Liver (tissue), 7 donors: ENCODE measurements at regions not wholly inside any gene's neighbourhood (a gene's known extent, or its start where the extent isn't known, plus 50 kb on each side); places are given as distances from the start of the nearest gene placed in this dataset.

Experiments used
- DNase-seq: peaks from one replicate; pipeline ENCODE4 v3.0.0-alpha.2; 2017; ENCODE audit warnings: low spot score
- H3K27ac ChIP-seq, 2 donors: one replicate each; pipeline ENCODE4 v1.7.0; 2013; ENCODE audit warnings: inconsistent platforms in 2 of 2, low read length in 2 of 2, control low read depth in 1 of 2, low read depth in 1 of 2, mild to moderate bottlenecking in 1 of 2
- H3K27me3 ChIP-seq, 4 donors: one replicate each; pipeline versions ENCODE4 v1.6.1 to v1.7.0; 2013; ENCODE audit warnings: low read length in 3 of 4, inconsistent platforms in 1 of 4, mild to moderate bottlenecking in 1 of 4, moderate library complexity in 1 of 4; ENCODE audit not compliant: control insufficient read depth in 4 of 4, insufficient read depth in 4 of 4
- H3K36me3 ChIP-seq, 4 donors: one replicate each; pipeline versions ENCODE4 v1.6.1 to v1.7.0; 2013; ENCODE audit warnings: low read length in 3 of 4, mild to moderate bottlenecking in 3 of 4, low read depth in 1 of 4, moderate library complexity in 1 of 4; ENCODE audit not compliant: control insufficient read depth in 4 of 4, insufficient read depth in 3 of 4
- H3K4me1 ChIP-seq, 4 donors: one replicate each; pipeline versions ENCODE4 v1.6.1 to v1.7.0; 2013; ENCODE audit warnings: low read length in 3 of 4, mild to moderate bottlenecking in 3 of 4, moderate library complexity in 1 of 4; ENCODE audit not compliant: control insufficient read depth in 4 of 4, insufficient read depth in 4 of 4
- H3K4me3 ChIP-seq, 3 donors: one replicate each; pipeline versions ENCODE4 v1.6.1 to v1.7.0; 2013; ENCODE audit warnings: low read length in 3 of 3, control low read depth in 1 of 3, low read depth in 1 of 3, mild to moderate bottlenecking in 1 of 3
- H3K9ac ChIP-seq, 2 donors: one replicate each; pipeline ENCODE4 v1.7.0; 2013; ENCODE audit warnings: low read length in 2 of 2, mild to moderate bottlenecking in 2 of 2, moderate library complexity in 2 of 2, control low read depth in 1 of 2, low read depth in 1 of 2
- H3K9me3 ChIP-seq, 4 donors: one replicate each; pipeline versions ENCODE4 v1.6.1 to v1.7.0; 2013; ENCODE audit warnings: low read length in 3 of 4; ENCODE audit not compliant: control insufficient read depth in 4 of 4
- ATF3 ChIP-seq: IDR thresholded peaks from 2 replicates; pipeline ENCODE4 v1.6.1; 2016; ENCODE audit warnings: antibody characterized with exemption
- EGR1 ChIP-seq, 2 donors: IDR thresholded peaks; 2 replicates each; pipeline ENCODE4 v1.6.1; 2016 to 2018; ENCODE audit warnings: antibody characterized with exemption in 2 of 2, low read depth in 2 of 2
- FOXA1 ChIP-seq: IDR thresholded peaks from 2 replicates; pipeline ENCODE4 v1.6.1; 2016; ENCODE audit warnings: antibody characterized with exemption
- FOXA2 ChIP-seq: IDR thresholded peaks from 2 replicates; pipeline ENCODE4 v1.6.1; 2016; ENCODE audit warnings: antibody characterized with exemption
- GABPA ChIP-seq, 2 donors: IDR thresholded peaks in 1 of 2; conservative IDR thresholded peaks in 1 of 2; 2 replicates each; pipeline ENCODE4 v1.6.1; 2016; ENCODE audit warnings: antibody characterized with exemption in 2 of 2, mild to moderate bottlenecking in 1 of 2, moderate library complexity in 1 of 2
- HNF4A ChIP-seq, 2 donors: conservative IDR thresholded peaks; 2 replicates each; pipeline ENCODE4 v1.6.1; 2016; ENCODE audit warnings: antibody characterized with exemption in 2 of 2, mild to moderate bottlenecking in 2 of 2
- HNF4G ChIP-seq: IDR thresholded peaks from 2 replicates; pipeline ENCODE4 v1.6.1; 2016; ENCODE audit warnings: antibody characterized with exemption
- RAD21 ChIP-seq, 2 donors: IDR thresholded peaks; 2 replicates each; pipeline ENCODE4 v1.6.1; 2016; ENCODE audit warnings: antibody characterized with exemption in 2 of 2, mild to moderate bottlenecking in 2 of 2
- RXRA ChIP-seq, 2 donors: IDR thresholded peaks; 2 replicates each; pipeline ENCODE4 v1.6.1; 2017 to 2018; ENCODE audit warnings: antibody characterized with exemption in 2 of 2, mild to moderate bottlenecking in 1 of 2
- YY1 ChIP-seq: IDR thresholded peaks from 2 replicates; pipeline ENCODE4 v1.6.1; 2016; ENCODE audit warnings: antibody characterized with exemption, mild to moderate bottlenecking
- WGBS: extraction: QIAGEN DNeasy Blood & Tissue Kit; methylation state at CpG from one replicate; pipeline ENCODE4 v1.1.7; 2013; 5-methylcytosine and 5-hydroxymethylcytosine counted together
- TF ChIP-seq, protein P1 (sequence below): IDR thresholded peaks from 2 replicates; pipeline ENCODE4 v1.6.1; 2016; ENCODE audit warnings: antibody characterized with exemption, mild to moderate bottlenecking
- TF ChIP-seq, protein P2 (sequence below): IDR thresholded peaks from 2 replicates; pipeline ENCODE4 v1.6.1; 2016; ENCODE audit warnings: antibody characterized with exemption
- TF ChIP-seq, protein P3 (sequence below): IDR thresholded peaks from 2 replicates; pipeline ENCODE4 v1.6.1; 2016; ENCODE audit warnings: antibody characterized with exemption
- donor health status: healthy.
- donor health status: healthy.
- donor health status: healthy.
- donor health status: healthy.

DNA sequence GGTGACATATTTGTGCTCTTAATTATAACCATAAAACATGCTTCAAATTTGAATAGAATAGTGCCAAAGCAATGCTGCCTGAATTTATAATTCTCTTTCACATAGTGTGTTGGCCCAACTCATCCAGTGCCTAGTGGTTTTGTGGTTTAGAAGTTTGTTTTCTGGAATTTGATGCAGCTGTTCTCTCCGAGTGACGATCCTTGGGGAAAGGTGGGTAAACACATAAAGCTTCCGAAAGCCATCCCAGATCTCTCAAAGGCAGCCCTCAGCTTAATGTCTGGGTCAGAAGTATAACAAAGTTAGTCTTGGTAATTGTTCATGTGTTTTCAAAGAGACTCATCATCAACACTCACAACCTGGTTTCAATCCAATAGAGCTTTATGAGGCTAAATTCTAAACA is 235.6 kb upstream of the CDH2 start:
- Histone ChIP-seq H3K27ac (no peak overlapping the region), H3K9me3 (no peaks in the 10 kb centered on the region), H3K4me1 (no peaks in the 10 kb centered on the region), H3K36me3 (no peaks in the 10 kb centered on the region), H3K27me3 (no peaks in the 10 kb centered on the region), H3K9ac (no peak overlapping the region), H3K4me3 (no peak overlapping the region)
- TF ChIP-seq RAD21 (IDR thresholded peaks at IDR 0.05) (no peak), ATF3 (no peak), HNF4G (no peak), YY1 (no peak), EGR1 (IDR thresholded peaks at IDR 0.05; ENCODE audit: low read depth in 2 of 2) (no peak), GABPA (IDR thresholded peaks at IDR 0.05 in 1 of 2, conservative IDR thresholded peaks at IDR 0.05 in 1 of 2) (no peak), FOXA1 (no peak), RXRA (IDR thresholded peaks at IDR 0.05) (no peak)
- TF ChIP-seq, protein P1, sequence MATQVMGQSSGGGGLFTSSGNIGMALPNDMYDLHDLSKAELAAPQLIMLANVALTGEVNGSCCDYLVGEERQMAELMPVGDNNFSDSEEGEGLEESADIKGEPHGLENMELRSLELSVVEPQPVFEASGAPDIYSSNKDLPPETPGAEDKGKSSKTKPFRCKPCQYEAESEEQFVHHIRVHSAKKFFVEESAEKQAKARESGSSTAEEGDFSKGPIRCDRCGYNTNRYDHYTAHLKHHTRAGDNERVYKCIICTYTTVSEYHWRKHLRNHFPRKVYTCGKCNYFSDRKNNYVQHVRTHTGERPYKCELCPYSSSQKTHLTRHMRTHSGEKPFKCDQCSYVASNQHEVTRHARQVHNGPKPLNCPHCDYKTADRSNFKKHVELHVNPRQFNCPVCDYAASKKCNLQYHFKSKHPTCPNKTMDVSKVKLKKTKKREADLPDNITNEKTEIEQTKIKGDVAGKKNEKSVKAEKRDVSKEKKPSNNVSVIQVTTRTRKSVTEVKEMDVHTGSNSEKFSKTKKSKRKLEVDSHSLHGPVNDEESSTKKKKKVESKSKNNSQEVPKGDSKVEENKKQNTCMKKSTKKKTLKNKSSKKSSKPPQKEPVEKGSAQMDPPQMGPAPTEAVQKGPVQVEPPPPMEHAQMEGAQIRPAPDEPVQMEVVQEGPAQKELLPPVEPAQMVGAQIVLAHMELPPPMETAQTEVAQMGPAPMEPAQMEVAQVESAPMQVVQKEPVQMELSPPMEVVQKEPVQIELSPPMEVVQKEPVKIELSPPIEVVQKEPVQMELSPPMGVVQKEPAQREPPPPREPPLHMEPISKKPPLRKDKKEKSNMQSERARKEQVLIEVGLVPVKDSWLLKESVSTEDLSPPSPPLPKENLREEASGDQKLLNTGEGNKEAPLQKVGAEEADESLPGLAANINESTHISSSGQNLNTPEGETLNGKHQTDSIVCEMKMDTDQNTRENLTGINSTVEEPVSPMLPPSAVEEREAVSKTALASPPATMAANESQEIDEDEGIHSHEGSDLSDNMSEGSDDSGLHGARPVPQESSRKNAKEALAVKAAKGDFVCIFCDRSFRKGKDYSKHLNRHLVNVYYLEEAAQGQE: no peak
- TF ChIP-seq, protein P2, sequence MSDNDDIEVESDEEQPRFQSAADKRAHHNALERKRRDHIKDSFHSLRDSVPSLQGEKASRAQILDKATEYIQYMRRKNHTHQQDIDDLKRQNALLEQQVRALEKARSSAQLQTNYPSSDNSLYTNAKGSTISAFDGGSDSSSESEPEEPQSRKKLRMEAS: no peak
- 79% methylated on average over 3 of the region's 3 CpGs for WGBS
- DNase-seq: no peak

DNA sequence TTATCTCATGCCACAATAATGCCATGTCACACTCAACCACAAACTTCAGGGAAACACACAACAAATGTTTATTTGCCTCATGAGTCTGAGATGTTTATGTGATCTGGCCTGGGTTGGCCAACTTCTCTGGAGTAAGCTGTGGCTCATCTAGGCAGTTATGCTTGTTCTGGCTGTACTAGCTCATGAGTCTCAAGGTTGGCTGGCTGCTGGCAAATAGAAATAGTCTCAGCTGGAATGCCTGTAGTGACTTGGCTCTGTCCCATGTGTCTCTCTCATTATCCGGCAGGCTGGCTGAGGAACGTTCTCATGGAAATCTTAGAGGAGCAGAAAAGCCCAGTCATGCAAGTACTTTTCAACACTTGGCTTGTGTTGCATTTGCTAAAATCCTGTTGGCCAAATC is 234.9 kb upstream of the CDH2 start:
- Histone ChIP-seq H3K9ac (no peak overlapping the region), H3K4me1 (no peaks in the 10 kb centered on the region), H3K27me3 (no peaks in the 10 kb centered on the region), H3K4me3 (no peak overlapping the region), H3K9me3 (no peaks in the 10 kb centered on the region), H3K36me3 (no peaks in the 10 kb centered on the region), H3K27ac (no peak overlapping the region)
- 84% methylated on average over 2 of the region's 2 CpGs for WGBS
- TF ChIP-seq, protein P1: no peak
- TF ChIP-seq HNF4A (conservative IDR thresholded peaks at IDR 0.05) (no peak), HNF4G (no peak), FOXA2 (no peak)
- TF ChIP-seq, protein P3, sequence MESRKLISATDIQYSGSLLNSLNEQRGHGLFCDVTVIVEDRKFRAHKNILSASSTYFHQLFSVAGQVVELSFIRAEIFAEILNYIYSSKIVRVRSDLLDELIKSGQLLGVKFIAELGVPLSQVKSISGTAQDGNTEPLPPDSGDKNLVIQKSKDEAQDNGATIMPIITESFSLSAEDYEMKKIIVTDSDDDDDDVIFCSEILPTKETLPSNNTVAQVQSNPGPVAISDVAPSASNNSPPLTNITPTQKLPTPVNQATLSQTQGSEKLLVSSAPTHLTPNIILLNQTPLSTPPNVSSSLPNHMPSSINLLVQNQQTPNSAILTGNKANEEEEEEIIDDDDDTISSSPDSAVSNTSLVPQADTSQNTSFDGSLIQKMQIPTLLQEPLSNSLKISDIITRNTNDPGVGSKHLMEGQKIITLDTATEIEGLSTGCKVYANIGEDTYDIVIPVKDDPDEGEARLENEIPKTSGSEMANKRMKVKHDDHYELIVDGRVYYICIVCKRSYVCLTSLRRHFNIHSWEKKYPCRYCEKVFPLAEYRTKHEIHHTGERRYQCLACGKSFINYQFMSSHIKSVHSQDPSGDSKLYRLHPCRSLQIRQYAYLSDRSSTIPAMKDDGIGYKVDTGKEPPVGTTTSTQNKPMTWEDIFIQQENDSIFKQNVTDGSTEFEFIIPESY: no peak
- no peak for DNase-seq
